ENCODE measurements at regions not wholly inside any gene's neighbourhood (a gene's known extent, or its start where the extent isn't known, plus 50 kb on each side); places are given as distances from the start of the nearest gene placed in this dataset.

DNA sequence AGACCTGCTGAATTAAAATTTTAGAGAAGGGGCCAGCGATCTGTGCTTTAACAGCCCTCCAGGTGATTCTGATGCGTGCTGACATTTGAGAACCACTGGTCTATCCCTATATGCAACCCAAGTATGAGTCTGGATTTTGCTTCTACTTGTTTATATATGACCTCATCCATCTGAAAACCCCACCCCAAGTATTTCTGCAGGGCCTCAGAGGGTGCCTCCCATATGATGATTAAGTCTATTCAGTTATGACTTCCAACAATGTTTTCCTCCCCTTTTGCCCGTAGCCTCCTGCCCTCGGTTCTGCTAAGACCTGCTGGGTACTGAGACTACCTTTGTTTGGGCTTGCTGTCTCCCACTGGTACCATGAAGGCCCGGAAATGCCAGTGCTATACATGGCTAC is 376.0 kb upstream of the SMARCA2 start:
- Histone ChIP-seq H3K27me3 (ENCODE audit: low read length) (no peaks in the 10 kb centered on the region), H3K9me3 (ENCODE audit: insufficient read depth, low read length) (no peaks in the 10 kb centered on the region), H3K4me2 (ENCODE audit: low read depth, low read length, poor library complexity, severe bottlenecking) (no peak overlapping the region), H3F3A (ENCODE audit: insufficient read depth) (no peaks in the 10 kb centered on the region), H3K79me2 (ENCODE audit: insufficient read depth, low read length) (no peaks in the 10 kb centered on the region), H3K4me3 (ENCODE audit: insufficient read depth, low read length, poor library complexity, severe bottlenecking) (no peak overlapping the region), H4K20me1 (ENCODE audit: low read depth, low read length) (no peaks in the 10 kb centered on the region), H2AFZ (ENCODE audit: low read depth, low read length, severe bottlenecking) (no peak overlapping the region), H3K9ac (ENCODE audit: low read length) (no peak overlapping the region), H3K36me3 (ENCODE audit: low read length) (no peaks in the 10 kb centered on the region), H3K9me2 (replicated peaks; ENCODE audit: insufficient read depth, low read length) (no peaks in the 10 kb centered on the region), H3K27ac (ENCODE audit: low read depth, low read length) (no peak overlapping the region)
- TF ChIP-seq CTCF (IDR thresholded peaks at IDR 0.05; ENCODE audit: insufficient read depth, low read length, poor library complexity, severe bottlenecking) (no peak), EZH2phosphoT487 (conservative IDR thresholded peaks at IDR 0.05; ENCODE audit: low read length) (no peak)

- no peaks in the 10 kb centered on the region for H3K9me2 ChIP-seq (replicated peaks; ENCODE audit: insufficient read depth, low read length)
- no peak overlapping the region for H3K4me3 ChIP-seq (ENCODE audit: insufficient read depth, low read length, poor library complexity, severe bottlenecking)
- H3K9me3 ChIP-seq (ENCODE audit: insufficient read depth, low read length) = no peaks in the 10 kb centered on the region
- TF ChIP-seq EZH2phosphoT487 (conservative IDR thresholded peaks at IDR 0.05; ENCODE audit: low read length) (no peak), CTCF (IDR thresholded peaks at IDR 0.05; ENCODE audit: insufficient read depth, low read length, poor library complexity, severe bottlenecking) (no peak)
- H3K4me2 ChIP-seq (ENCODE audit: low read depth, low read length, poor library complexity, severe bottlenecking) = no peak overlapping the region
- H3K27ac ChIP-seq (ENCODE audit: low read depth, low read length) = no peak overlapping the region
- H3F3A ChIP-seq (ENCODE audit: insufficient read depth) = no peaks in the 10 kb centered on the region
- no peak overlapping the region for H2AFZ ChIP-seq (ENCODE audit: low read depth, low read length, severe bottlenecking)
- no peaks in the 10 kb centered on the region for H3K79me2 ChIP-seq (ENCODE audit: insufficient read depth, low read length)
- no peaks in the 10 kb centered on the region; the same call in 1 of the 2 replicates for H4K20me1 ChIP-seq (ENCODE audit: low read depth, low read length)
- H3K9ac ChIP-seq (ENCODE audit: low read length) = no peak overlapping the region
- no peaks in the 10 kb centered on the region for H3K27me3 ChIP-seq (ENCODE audit: low read length)
- no peaks in the 10 kb centered on the region for H3K36me3 ChIP-seq (ENCODE audit: low read length)
Observed at GRCh38 chr9:1647776-1648175, 367.4 kb upstream of the SMARCA2 start.

GRCh38 chr9:1653282-1653681 is 361.9 kb upstream of the SMARCA2 start:
- Histone ChIP-seq H3F3A (ENCODE audit: insufficient read depth) (no peaks in the 10 kb centered on the region), H3K79me2 (ENCODE audit: insufficient read depth, low read length) (no peaks in the 10 kb centered on the region), H4K20me1 (ENCODE audit: low read depth, low read length) (no peaks in the 10 kb centered on the region), H3K4me2 (ENCODE audit: low read depth, low read length, poor library complexity, severe bottlenecking) (no peak overlapping the region), H2AFZ (ENCODE audit: low read depth, low read length, severe bottlenecking) (no peak overlapping the region), H3K4me3 (ENCODE audit: insufficient read depth, low read length, poor library complexity, severe bottlenecking) (no peak overlapping the region), H3K9me3 (ENCODE audit: insufficient read depth, low read length) (no peaks in the 10 kb centered on the region), H3K9me2 (replicated peaks; ENCODE audit: insufficient read depth, low read length) (no peaks in the 10 kb centered on the region), H3K27me3 (ENCODE audit: low read length) (no peaks in the 10 kb centered on the region), H3K9ac (ENCODE audit: low read length) (no peak overlapping the region), H3K27ac (ENCODE audit: low read depth, low read length) (no peak overlapping the region), H3K36me3 (ENCODE audit: low read length) (no peaks in the 10 kb centered on the region)
- TF ChIP-seq EZH2phosphoT487 (conservative IDR thresholded peaks at IDR 0.05; ENCODE audit: low read length) = no peak
- no peak for TF ChIP-seq CTCF (IDR thresholded peaks at IDR 0.05; ENCODE audit: insufficient read depth, low read length, poor library complexity, severe bottlenecking)
